HG03558 (cell line): ENCODE measurements at regions not wholly inside any gene's neighbourhood (a gene's known extent, or its start where the extent isn't known, plus 50 kb on each side); places are given as distances from the start of the nearest gene placed in this dataset.

Experiments
- ATAC-seq: cut with Tn5 transposase; IDR thresholded peaks from one replicate; pipeline ENCODE4 v1.9.1; 2021; ENCODE audit warnings: moderate number of reproducible peaks; ENCODE audit not compliant: unreplicated experiment; ENCODE audit errors: extremely low read depth

GRCh38 chr6:137767911-137768690 is 99.0 kb upstream of the TNFAIP3 start:
- ATAC-seq = no peak

GRCh38 chr6:137768935-137769334 is 98.1 kb upstream of the TNFAIP3 start:
- no peak for ATAC-seq

DNA sequence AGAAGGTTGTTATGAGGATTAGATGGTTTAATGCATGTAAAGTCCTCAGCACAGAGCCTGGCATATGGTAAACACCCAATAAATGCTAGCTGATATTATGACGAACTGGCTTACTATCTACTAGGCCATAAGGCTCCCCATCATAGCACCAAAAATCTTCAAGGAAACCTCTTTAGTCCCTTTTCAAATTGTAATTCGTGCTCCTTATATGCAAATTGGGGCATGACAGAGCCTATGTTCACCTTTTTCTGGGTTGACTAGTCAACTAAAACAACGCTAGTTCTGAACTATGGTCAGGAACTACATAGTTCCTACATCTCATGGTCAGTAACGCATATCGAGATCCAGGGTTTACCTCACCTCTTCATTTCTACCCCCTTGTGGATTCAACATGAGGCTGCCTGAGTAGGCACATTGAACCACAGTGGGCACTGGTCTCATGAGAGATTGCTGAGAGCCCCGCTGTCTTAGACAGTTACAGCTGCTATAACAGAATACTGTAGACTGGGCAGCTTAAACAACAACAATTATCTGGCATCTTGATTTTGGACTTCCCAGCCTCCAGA is 97.2 kb upstream of the TNFAIP3 start:
- ATAC-seq = no peak

DNA sequence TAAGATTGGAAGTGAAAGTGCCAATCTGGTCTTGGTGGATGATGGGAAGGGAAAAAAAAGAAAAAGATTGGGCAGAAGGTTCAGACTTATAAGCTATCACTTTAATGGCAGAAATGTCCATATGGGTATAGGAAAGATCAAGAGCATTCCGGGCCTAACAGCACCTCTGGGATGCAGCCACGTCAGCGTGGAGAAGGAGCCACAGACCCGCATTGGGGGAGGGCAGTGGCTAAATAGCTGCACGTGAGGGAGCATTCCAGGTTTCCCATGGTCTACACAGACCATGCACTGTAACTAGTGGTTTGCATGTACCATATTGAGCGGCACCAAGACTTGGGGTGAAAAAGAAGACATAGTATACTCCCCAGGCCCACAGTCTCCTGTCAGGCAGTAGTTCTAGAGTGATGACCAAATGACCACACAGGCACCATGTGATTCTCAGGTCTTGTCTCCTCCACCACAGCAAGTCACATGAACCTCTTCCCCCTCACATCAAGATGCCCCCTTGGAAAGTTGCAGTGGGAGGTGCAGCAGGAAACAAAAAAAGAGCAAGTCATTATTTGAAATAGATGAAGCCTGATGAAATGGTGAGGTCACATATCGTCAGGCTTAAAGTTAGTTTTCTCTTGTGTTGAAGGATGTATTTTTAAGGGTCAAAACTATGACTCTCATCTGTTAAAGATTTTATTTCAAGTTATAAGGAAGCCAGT is 94.4 kb upstream of the TNFAIP3 start:
- ATAC-seq = no peak

DNA sequence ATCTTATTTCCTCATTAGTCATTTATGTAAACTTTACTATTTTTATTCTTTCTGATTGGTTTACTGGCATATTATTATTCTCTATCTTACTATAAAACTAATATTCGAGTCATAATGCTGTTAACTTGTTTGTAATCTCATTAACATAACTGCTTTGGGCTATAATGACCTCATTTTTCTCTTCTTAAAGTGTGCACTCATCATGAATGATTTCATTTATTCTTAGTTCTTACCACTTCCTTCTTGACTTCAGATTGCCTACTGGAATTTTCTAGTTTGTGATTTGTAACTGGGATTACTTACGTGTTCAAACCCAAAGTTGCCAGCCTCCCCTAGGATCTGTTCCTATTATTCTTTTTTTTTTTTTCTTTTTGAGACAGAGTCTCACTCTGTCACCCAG is 91.8 kb upstream of the TNFAIP3 start:
- ATAC-seq = no peak

- ATAC-seq = no peak
These were observed 91.3 kb upstream of the TNFAIP3 start for GRCh38 chr6:137775720-137776119.

- no peak for ATAC-seq
These were observed 90.8 kb upstream of the TNFAIP3 start for GRCh38 chr6:137776256-137776655.

- ATAC-seq = no peak
These were observed 90.0 kb upstream of the TNFAIP3 start for GRCh38 chr6:137776786-137777686.

GRCh38 chr6:137777687-137778075 is 89.4 kb upstream of the TNFAIP3 start:
- no peak for ATAC-seq

DNA sequence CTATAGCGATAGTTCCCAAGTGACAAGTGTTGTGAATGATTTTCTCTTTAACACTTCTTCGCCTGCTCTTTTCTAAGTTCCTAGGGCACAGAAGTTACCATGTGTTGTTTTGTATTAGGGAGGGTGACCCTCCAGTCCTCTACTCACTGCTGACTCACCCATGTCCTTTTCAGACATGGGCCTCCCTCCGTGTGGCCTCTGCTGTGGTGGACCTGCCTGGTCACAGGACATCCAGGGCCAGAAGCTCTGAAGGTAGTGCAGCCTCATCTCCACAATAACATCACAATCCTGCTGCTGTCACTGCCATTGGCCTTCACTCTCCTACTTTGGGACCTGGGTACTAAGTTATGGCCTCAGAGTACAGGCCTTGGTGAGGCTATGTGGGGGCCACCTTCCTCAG is 87.1 kb upstream of the TNFAIP3 start:
- ATAC-seq = no peak

GRCh38 chr6:137780447-137781034 is 86.5 kb upstream of the TNFAIP3 start:
- no peak for ATAC-seq

DNA sequence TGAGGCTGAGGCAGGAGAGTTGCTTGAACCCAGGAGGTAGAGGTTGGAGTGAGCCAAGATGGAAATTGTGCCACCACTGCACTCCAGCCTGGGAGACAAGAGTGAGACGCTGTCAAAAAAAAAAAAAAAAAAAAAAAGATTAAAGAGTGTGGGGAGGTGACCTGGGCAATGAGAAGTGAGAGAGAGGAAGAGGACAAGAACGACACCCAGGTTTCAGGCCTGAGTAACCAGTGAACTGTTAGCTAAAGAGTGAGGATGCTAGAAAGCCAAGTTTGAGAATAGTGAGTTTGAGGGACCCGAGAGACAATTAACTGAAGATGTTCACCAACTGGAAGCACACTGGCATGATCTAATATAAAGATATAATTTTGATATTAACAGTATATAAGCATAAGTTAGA is 85.4 kb upstream of the TNFAIP3 start:
- ATAC-seq = no peak

- ATAC-seq = no peak
These were observed 84.7 kb upstream of the TNFAIP3 start for GRCh38 chr6:137782166-137783039.

DNA sequence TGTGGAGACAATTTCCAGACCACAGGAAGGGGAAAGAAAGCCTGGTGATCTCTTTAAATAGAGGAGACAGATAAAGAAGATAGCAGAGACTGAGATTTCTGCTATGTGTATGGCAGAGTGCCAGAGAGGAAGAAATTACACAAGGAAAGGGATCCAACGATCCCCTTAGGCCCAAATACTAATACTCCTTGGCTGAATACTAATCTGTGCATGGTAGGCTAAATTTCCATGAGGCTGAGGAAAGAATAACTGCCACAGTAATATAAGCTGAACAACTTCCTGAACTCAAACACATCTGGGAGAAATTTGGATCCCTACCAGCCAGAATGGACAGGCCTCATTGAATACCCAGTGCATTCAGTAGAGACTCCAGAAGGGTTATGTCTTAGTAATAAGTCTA is 83.3 kb upstream of the TNFAIP3 start:
- ATAC-seq = no peak

DNA sequence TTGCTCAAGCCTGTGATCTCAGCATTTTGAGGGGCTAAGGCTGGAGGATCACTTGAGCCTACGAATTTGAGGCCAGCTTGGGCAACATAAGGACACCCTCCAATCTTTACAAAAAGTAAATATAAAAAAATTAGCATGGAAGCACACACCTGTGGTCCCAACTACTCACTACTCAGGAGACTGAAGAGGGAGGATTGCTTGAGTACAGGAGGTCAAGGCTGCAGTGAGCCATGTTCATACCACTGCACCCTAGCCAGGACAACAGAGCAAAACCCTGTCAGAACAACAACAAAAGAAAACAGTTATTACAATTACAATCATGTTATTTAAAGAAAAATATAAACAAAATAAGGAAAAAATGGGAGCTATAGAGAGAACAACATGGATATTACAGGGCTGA is 82.5 kb upstream of the TNFAIP3 start:
- ATAC-seq = no peak

DNA sequence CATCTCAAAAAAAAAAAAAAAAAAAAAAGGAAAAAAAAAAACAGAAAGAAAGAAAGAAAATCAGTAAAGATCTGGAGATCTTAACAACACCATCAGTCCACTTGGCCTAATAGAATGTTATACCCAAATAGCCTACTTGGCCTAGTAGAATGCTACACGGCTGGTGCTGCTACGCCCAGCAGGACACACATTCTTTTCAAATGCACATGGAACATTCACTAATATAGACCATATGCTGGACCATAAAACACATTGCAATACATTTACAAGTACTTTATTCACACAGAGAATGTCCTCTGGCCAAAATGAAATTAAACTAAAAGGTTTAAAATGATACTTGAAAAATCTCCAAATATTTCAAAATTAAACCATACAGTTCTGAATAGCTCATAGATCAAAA is 80.0 kb upstream of the TNFAIP3 start:
- ATAC-seq = no peak

- no peak for ATAC-seq
These were observed 78.8 kb upstream of the TNFAIP3 start for GRCh38 chr6:137788248-137788647.

GRCh38 chr6:137791281-137792159 is 75.5 kb upstream of the TNFAIP3 start:
- no peak for ATAC-seq
